MCF 10A (cell line): ENCODE measurements at regions not wholly inside any gene's neighbourhood (a gene's known extent, or its start where the extent isn't known, plus 50 kb on each side); places are given as distances from the start of the nearest gene placed in this dataset.

ENCODE experiments used
- BruUV-seq: library from RNA; stranded (reverse); fragments of 400-500 nt; replicated peaks from 2 replicates; lab custom pipeline; 2021; lab: Mats Ljungman, UMichigan
- CTCF ChIA-PET: fragments of 300-600 bp; sonication (Branson Sonifier 250); formaldehyde crosslinking; extraction: SDS; loops from one replicate; lab custom pipeline; 2021; ENCODE audit warnings: antibody characterized with exemption, inconsistent platforms; lab: Yijun Ruan, JAX
- POLR2A ChIA-PET: fragments of 300-600, 350-650 bp; sonication (Branson Sonifier 250); formaldehyde crosslinking; extraction: SDS; loops from one replicate; lab custom pipeline; 2020; ENCODE audit warnings: antibody characterized with exemption, inconsistent platforms; lab: Yijun Ruan, JAX
- DNase-seq: peaks from one replicate; pipeline ENCODE4 v3.0.0-alpha.2; 2018; ENCODE audit not compliant: unreplicated experiment
- H3K27ac Mint-ChIP-seq: one replicate; pipeline ENCODE4 v1.8.0; 2022; ENCODE audit warnings: mild to moderate bottlenecking, low read depth, mixed read lengths; ENCODE audit not compliant: unreplicated experiment
- H3K27me3 Mint-ChIP-seq: one replicate; pipeline ENCODE4 v1.8.0; 2022; ENCODE audit warnings: mixed read lengths; ENCODE audit not compliant: insufficient read depth, unreplicated experiment
- H3K36me3 Mint-ChIP-seq: one replicate; pipeline ENCODE4 v1.8.0; 2022; ENCODE audit warnings: mild to moderate bottlenecking, moderate library complexity, mixed read lengths; ENCODE audit not compliant: insufficient read depth, unreplicated experiment
- H3K4me1 Mint-ChIP-seq: one replicate; pipeline ENCODE4 v1.8.0; 2022; ENCODE audit warnings: mixed read lengths; ENCODE audit not compliant: insufficient read depth, unreplicated experiment
- H3K4me3 Mint-ChIP-seq: one replicate; pipeline ENCODE4 v1.8.0; 2022; ENCODE audit warnings: mild to moderate bottlenecking, moderate library complexity, mixed read lengths; ENCODE audit not compliant: unreplicated experiment
- H3K9me3 Mint-ChIP-seq: one replicate; pipeline ENCODE4 v1.8.0; 2022; ENCODE audit warnings: mixed read lengths; ENCODE audit not compliant: unreplicated experiment
- CTCF ChIP-seq: fragments of 200-600 bp; IDR thresholded peaks from one replicate; pipeline ENCODE4 v1.8.0; 2022; ENCODE audit warnings: antibody characterized with exemption, mild to moderate bottlenecking; ENCODE audit not compliant: unreplicated experiment
- intact Hi-C: fragments of 100-400 bp; cut with micrococcal nuclease; formaldehyde crosslinking; loops from 2 replicates; pipeline ENCODE4 v1.14.1; 2022

GRCh38 chr17:77405867-77406732, 265.3 kb downstream of the SEC14L1 start:
- peaks cover 36% of the 10 kb centered on the region for H3K36me3 Mint-ChIP-seq
- no peak overlapping the region for H3K4me3 Mint-ChIP-seq
- H3K27me3 Mint-ChIP-seq = no peaks in the 10 kb centered on the region
- no peak for TF ChIP-seq CTCF
- BruUV-seq = no TSS peak
- POLR2A ChIA-PET = interaction anchor here (0.6 kb wide), 1 partner anchor 26 kb away, joined by 4 read pairs; no protein-coding TSS in a partner anchor
- intact Hi-C loops = loop anchor here (5.0 kb wide), 1 partner anchor 39 kb away; no protein-coding TSS in a partner anchor
- no peaks in the 10 kb centered on the region for H3K9me3 Mint-ChIP-seq
- peak overlapping the region; percentile 74 for H3K27ac Mint-ChIP-seq
- peaks cover 60% of the 10 kb centered on the region for H3K4me1 Mint-ChIP-seq
- CTCF ChIA-PET = interaction anchor here (1.8 kb wide), 1 partner anchor 74 kb away, joined by 4 read pairs; no protein-coding TSS in a partner anchor
- no peak for DNase-seq

GRCh38 chr17:77407321-77408277, 266.8 kb downstream of the SEC14L1 start:
- Mint-ChIP-seq H3K4me3 (peak overlapping the region; percentile 13), H3K4me1 (peaks cover 62% of the 10 kb centered on the region), H3K9me3 (no peaks in the 10 kb centered on the region), H3K27me3 (no peaks in the 10 kb centered on the region), H3K36me3 (peaks cover 39% of the 10 kb centered on the region), H3K27ac (peak overlapping the region; percentile 74)
- ChIA-PET POLR2A (interaction anchor here (0.7 to 7.1 kb wide), 3 partner anchors 17 to 84 kb away, joined by 3 to 112 read pairs (median 4); no protein-coding TSS in a partner anchor), CTCF (interaction anchor here (1.8 to 3.1 kb wide), 2 partner anchors 22 to 76 kb away, joined by 4 to 15 read pairs; no protein-coding TSS in a partner anchor)
- no TSS peak for BruUV-seq
- intact Hi-C loops = loop anchor here (5.0 kb wide), 1 partner anchor 40 kb away; no protein-coding TSS in a partner anchor
- no peak for DNase-seq
- no peak for TF ChIP-seq CTCF

GRCh38 chr17:77408284-77408683, 267.5 kb downstream of the SEC14L1 start:
- POLR2A ChIA-PET = interaction anchor here (0.7 to 7.1 kb wide), 3 partner anchors 17 to 85 kb away, joined by 3 to 112 read pairs (median 4); no protein-coding TSS in a partner anchor
- intact Hi-C loops = loop anchor here (5.0 kb wide), 1 partner anchor 41 kb away; no protein-coding TSS in a partner anchor
- H3K4me1 Mint-ChIP-seq = peaks cover 64% of the 10 kb centered on the region
- H3K36me3 Mint-ChIP-seq = peaks cover 44% of the 10 kb centered on the region
- peak overlapping the region; percentile 13 for H3K4me3 Mint-ChIP-seq
- H3K9me3 Mint-ChIP-seq = no peaks in the 10 kb centered on the region
- peak overlapping the region; percentile 74 for H3K27ac Mint-ChIP-seq
- CTCF ChIA-PET = interaction anchor here (0.6 to 3.1 kb wide), 2 partner anchors 21 to 397 kb away, joined by 3 to 15 read pairs; no protein-coding TSS in a partner anchor
- no peaks in the 10 kb centered on the region for H3K27me3 Mint-ChIP-seq
- no peak for DNase-seq
- TF ChIP-seq CTCF = no peak
- no TSS peak for BruUV-seq
